Large intestine (tissue), 3 donors: ENCODE measurements at regions not wholly inside any gene's neighbourhood (a gene's known extent, or its start where the extent isn't known, plus 50 kb on each side); places are given as distances from the start of the nearest gene placed in this dataset.
"Not testable (repeated sequence)": the region's sequence is repeated elsewhere in the genome, so short reads cannot be mapped to it uniquely, and the experiment has no call there.

Source experiments
- DNase-seq, 2 donors: peaks; one replicate each; pipeline versions ENCODE4 v3.0.0 to v3.0.0-alpha.2; 2013
- H3K27ac ChIP-seq: one replicate; pipeline ENCODE4 v1.5.1; 2013; ENCODE audit warnings: low read length
- H3K27me3 ChIP-seq: 2 replicates; pipeline ENCODE4 v1.6.1; 2013; ENCODE audit warnings: low read length; ENCODE audit not compliant: control insufficient read depth, insufficient read depth
- H3K36me3 ChIP-seq: 2 replicates; pipeline ENCODE4 v1.6.1; 2013; ENCODE audit warnings: low read length; ENCODE audit not compliant: control insufficient read depth, insufficient read depth
- H3K4me1 ChIP-seq: one replicate; pipeline ENCODE4 v1.6.1; 2013; ENCODE audit warnings: low read length; ENCODE audit not compliant: control insufficient read depth, insufficient read depth
- H3K4me3 ChIP-seq: one replicate; pipeline ENCODE4 v1.5.1; 2013; ENCODE audit warnings: low read length
- H3K9me3 ChIP-seq: one replicate; pipeline ENCODE4 v1.6.1; 2013; ENCODE audit warnings: mild to moderate bottlenecking, low read depth, low read length, moderate library complexity; ENCODE audit not compliant: control insufficient read depth
- WGBS: methylation state at CpG from one replicate; pipeline ENCODE4 v1.1.5; 2013; ENCODE audit warnings: low lambda C conversion rate; ENCODE audit not compliant: insufficient coverage; 5-methylcytosine and 5-hydroxymethylcytosine counted together

DNA sequence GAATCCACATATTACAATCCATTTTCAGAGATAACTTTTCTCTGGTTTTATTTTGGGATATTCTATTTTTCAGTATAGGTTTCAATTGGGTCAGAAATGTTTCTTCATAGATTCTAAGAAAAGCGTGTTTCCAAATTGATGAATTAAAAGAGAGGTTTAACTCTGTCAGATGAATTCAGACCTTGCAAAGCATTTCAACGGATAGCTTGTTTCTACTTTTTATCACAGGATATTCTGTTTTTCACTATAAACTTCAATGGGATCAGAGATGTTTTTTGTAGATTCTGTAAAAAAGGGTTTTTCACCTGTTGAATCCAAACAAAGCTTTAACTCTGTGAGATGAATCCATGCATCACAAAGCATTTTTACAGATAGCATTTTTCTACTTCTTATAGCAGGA is 1498.1 kb downstream of the UQCRFS1 start:
- WGBS, result no CpG with 5 or more reads among the region's 2 CpGs
- Histone ChIP-seq H3K36me3 (no peaks in the 10 kb centered on the region), H3K4me3 (no peak overlapping the region), H3K9me3 (no peaks in the 10 kb centered on the region), H3K27me3 (no peaks in the 10 kb centered on the region), H3K4me1 (no peaks in the 10 kb centered on the region), H3K27ac (no peak overlapping the region)
- DNase-seq, result no peak

DNA sequence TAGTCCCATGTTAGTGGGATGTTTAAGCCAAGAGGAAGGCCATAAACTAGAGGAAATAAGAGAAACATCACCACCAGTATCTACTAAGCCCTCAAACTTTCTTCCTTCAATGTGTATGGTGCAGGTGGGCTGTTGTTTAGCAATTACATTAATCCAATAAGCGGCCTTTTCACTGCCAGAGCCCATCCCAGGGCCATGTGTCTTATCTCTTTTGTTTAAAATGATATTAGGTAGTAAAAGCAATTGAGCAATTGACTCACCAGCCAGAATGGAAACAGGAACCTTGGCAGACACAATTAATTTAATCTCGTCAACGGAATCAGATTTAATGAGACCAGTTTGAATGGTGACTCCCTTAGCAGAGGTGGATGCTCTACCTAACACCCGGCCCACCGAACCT is 1503.5 kb downstream of the UQCRFS1 start:
- no peaks in the 10 kb centered on the region for H3K27me3 ChIP-seq
- H3K4me1 ChIP-seq, result no peaks in the 10 kb centered on the region
- no peak overlapping the region for H3K4me3 ChIP-seq
- DNase-seq, result no peak
- H3K27ac ChIP-seq, result no peak overlapping the region
- H3K36me3 ChIP-seq, result no peaks in the 10 kb centered on the region
- H3K9me3 ChIP-seq, result no peaks in the 10 kb centered on the region
- WGBS, result no CpG with 5 or more reads among the region's 5 CpGs

DNA sequence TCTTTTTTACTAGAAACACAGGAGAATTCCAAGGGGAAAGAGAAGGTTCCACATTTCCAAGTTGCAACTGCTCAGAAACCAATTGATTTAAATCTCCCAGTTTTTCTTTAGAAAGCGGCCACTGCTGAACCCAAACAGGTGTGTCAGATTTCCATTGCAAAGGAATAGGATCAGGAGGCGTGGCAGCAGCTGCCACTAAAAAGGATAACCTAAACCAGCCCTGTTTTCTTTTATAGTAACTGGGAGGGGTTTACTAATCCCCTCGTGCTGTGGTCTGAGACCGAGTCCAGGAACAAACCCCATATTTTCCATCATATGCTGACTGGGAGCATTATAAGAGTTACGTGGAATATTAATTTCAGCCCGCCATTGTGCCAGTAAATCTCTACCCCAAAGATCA is 1504.0 kb downstream of the UQCRFS1 start:
- no CpG with 5 or more reads among the region's 6 CpGs for WGBS
- not testable (repeated sequence) for H3K4me1 ChIP-seq, H3K4me3 ChIP-seq, H3K36me3 ChIP-seq, H3K9me3 ChIP-seq, H3K27me3 ChIP-seq, DNase-seq, H3K27ac ChIP-seq

GRCh38 chr19:27707026-27707425 is 1505.9 kb downstream of the UQCRFS1 start:
- H3K4me1 ChIP-seq, H3K4me3 ChIP-seq, H3K36me3 ChIP-seq, H3K9me3 ChIP-seq, H3K27ac ChIP-seq, H3K27me3 ChIP-seq, DNase-seq: not testable (repeated sequence)
- WGBS, result no CpG with 5 or more reads among the region's 3 CpGs

DNA sequence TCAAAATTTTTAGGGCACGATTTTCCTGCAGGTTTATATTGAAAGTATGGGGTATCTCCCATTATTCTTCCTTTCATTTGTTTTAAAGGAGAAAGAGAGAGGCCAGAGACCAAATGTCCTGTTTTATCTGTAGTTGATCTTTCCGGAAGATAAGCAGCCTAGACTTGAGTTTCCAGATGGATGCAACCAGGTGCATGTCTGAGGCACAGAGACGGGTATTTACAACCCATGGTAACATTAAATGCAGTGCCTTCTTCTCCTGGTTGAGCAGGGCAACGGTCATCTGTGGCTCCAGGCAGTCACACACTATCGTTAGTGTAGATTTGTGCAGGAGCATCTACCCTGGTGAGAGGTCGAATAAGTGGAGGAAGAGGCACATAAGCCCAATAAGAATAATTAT is 1507.1 kb downstream of the UQCRFS1 start:
- WGBS, result 100% methylated on average over 1 of the region's 6 CpGs
- Histone ChIP-seq H3K4me3 (no peak overlapping the region), H3K27ac (no peak overlapping the region), H3K4me1 (no peaks in the 10 kb centered on the region), H3K9me3 (no peaks in the 10 kb centered on the region), H3K27me3 (no peaks in the 10 kb centered on the region), H3K36me3 (no peaks in the 10 kb centered on the region)
- no peak for DNase-seq

GRCh38 chr19:27694361-27695055 is 1518.4 kb downstream of the UQCRFS1 start:
- Histone ChIP-seq H3K36me3 (no peaks in the 10 kb centered on the region), H3K4me3 (no peak overlapping the region), H3K9me3 (no peaks in the 10 kb centered on the region), H3K27ac (no peak overlapping the region), H3K27me3 (no peaks in the 10 kb centered on the region), H3K4me1 (no peaks in the 10 kb centered on the region)
- DNase-seq, result no peak
- no CpG with 5 or more reads among the region's 3 CpGs for WGBS

DNA sequence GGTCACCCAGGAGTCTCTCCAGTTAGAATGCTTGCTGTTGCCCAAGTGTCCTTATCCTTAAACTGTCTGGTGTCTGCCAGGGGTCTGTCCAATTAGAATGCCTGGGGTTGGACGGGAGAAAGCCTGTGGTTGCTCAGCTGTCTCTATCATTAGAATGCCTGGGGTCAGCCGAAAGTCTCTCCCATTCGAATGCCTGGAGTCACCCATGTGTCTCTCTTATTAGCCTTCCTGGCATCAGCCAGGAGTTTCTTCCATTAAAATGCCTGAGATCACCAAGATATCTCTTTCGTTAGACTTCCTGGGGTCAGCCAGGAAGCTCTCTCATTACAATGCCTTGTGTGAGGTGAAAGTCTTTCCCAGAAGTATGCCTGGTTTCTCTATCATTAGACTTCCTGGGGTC is 1521.0 kb downstream of the UQCRFS1 start:
- no peak for DNase-seq
- no peaks in the 10 kb centered on the region for H3K9me3 ChIP-seq
- no CpG with 5 or more reads among the region's 4 CpGs for WGBS

GRCh38 chr19:27689734-27690241 is 1523.2 kb downstream of the UQCRFS1 start:
- H3K4me3 ChIP-seq, result no peak overlapping the region
- no peak for DNase-seq
- no CpG with 5 or more reads among the region's 4 CpGs for WGBS
- no peaks in the 10 kb centered on the region for H3K4me1 ChIP-seq
- no peaks in the 10 kb centered on the region for H3K36me3 ChIP-seq
- H3K27ac ChIP-seq, result no peak overlapping the region
- no peaks in the 10 kb centered on the region for H3K9me3 ChIP-seq
- H3K27me3 ChIP-seq, result no peaks in the 10 kb centered on the region

More for the DNA sequence above, 1521.0 kb downstream of the UQCRFS1 start:
- H3K4me1 ChIP-seq, result no peaks in the 10 kb centered on the region
- H3K36me3 ChIP-seq, result no peaks in the 10 kb centered on the region
- no peak overlapping the region for H3K4me3 ChIP-seq
- no peak overlapping the region for H3K27ac ChIP-seq
- H3K27me3 ChIP-seq, result no peaks in the 10 kb centered on the region

DNA sequence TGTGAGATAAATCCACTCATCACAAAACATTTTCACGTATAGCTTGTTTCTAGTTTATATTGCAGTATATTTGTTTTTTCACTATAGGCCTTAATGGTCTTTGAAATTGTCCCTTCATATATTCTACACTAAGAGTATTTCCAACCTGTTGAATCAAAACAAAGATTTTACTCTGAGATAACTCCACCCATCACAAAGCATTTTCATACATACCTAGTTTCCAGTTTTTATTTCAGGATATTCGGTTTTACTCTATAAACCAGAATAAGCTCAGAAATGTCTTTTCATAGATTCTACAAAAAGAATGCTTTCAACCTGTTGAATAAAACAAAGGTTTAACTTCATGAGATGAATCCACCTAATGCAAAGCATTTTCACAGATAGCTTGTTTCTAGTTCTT is 1528.7 kb downstream of the UQCRFS1 start:
- no peaks in the 10 kb centered on the region for H3K36me3 ChIP-seq
- 80% methylated on average over 1 of the region's 2 CpGs for WGBS
- H3K27ac ChIP-seq, result no peak overlapping the region
- H3K9me3 ChIP-seq, result no peaks in the 10 kb centered on the region
- no peak overlapping the region for H3K4me3 ChIP-seq
- H3K4me1 ChIP-seq, result no peaks in the 10 kb centered on the region
- no peak for DNase-seq
- no peaks in the 10 kb centered on the region for H3K27me3 ChIP-seq

DNA sequence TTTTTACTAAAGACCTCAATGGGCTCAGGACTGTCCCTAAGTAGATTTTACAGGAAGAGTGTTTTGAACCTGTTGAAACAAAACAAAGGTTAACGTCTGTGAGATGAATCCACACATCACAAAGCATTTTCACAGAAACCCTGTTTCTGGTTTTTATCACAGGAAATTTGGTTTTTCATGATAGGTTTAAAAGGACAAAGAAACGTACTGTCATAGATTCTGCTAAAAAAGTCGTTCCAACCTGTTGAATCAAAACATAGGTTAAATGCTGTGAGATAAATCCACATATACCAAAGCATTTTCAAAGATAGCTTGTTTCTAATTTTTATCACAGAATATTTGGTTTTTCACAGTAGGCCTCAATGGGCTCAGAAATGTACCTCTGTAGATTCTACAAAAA is 1531.0 kb downstream of the UQCRFS1 start:
- Histone ChIP-seq H3K27me3 (no peaks in the 10 kb centered on the region), H3K9me3 (no peaks in the 10 kb centered on the region), H3K4me1 (no peaks in the 10 kb centered on the region), H3K4me3 (no peak overlapping the region), H3K27ac (no peak overlapping the region), H3K36me3 (no peaks in the 10 kb centered on the region)
- no peak for DNase-seq
- WGBS, result 40% methylated on average over 1 of the region's 3 CpGs

- Histone ChIP-seq H3K4me3 (no peak overlapping the region), H3K36me3 (no peaks in the 10 kb centered on the region), H3K27ac (no peak overlapping the region), H3K27me3 (no peaks in the 10 kb centered on the region), H3K4me1 (no peaks in the 10 kb centered on the region), H3K9me3 (no peaks in the 10 kb centered on the region)
- no peak for DNase-seq
- no CpG with 5 or more reads among the region's 7 CpGs for WGBS
These were observed 1533.0 kb downstream of the UQCRFS1 start for GRCh38 chr19:27679905-27680304.
